ENCODE measurements at regions not wholly inside any gene's neighbourhood (a gene's known extent, or its start where the extent isn't known, plus 50 kb on each side); places are given as distances from the start of the nearest gene placed in this dataset.

DNA sequence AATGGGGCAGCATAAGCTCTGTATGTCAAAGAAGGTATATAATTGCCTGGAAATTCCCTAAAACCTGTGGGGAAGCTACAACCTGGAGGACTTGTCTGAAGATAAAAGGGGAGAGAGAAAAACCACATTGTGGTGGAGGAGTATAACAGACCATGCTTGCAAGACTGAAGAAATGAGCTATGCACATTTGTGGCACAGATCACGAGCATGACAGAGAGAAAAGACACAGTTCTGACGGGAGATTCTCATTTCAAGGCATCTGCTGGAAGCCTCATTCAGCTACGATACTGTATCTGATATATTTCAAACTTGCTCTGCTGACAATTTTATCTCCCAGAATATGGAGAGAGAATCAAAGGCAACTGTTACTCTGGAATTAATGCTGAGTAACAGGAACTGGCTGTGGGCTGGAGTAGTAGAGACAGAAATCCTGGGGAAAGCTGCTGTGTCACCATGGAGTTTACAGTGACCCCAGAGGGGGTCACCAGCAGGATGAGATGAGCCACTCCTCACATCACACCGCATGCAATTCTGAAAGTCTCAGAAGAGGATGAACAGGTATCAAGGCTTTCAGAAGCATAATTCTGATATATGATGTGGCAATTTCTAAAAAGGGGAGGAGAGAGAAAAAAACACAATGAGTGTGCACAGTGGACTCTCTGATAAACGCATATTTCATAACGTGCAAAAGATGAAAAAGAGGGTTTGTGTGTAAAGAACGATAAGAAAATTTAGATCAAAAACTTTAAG is 528.8 kb downstream of the IRX1 start:
- no peak for DNase-seq (ENCODE audit: low read depth)

- no peak for DNase-seq (ENCODE audit: low read depth)
These were observed 533.4 kb downstream of the IRX1 start for GRCh38 chr5:4128994-4129393.

DNA sequence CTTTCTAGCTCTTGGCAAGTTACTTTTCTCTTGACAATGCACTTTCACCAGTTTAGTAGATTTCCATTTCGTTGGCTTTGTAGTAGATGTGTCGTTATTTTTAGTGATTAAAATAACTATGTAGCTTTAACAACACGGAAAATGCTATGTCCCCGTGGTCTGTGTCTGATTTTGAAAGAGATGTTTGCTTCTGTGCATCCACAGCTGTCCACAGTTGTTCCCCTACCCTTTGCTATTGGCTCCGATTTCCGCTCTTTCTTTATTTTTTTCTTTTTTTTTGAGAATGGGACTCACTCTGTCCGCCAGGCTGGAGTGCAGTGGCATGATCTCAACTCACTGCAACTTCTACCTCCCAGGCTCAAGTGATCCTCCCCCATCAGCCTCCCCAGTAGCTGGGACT is 533.9 kb downstream of the IRX1 start:
- DNase-seq (ENCODE audit: low read depth) = no peak

DNA sequence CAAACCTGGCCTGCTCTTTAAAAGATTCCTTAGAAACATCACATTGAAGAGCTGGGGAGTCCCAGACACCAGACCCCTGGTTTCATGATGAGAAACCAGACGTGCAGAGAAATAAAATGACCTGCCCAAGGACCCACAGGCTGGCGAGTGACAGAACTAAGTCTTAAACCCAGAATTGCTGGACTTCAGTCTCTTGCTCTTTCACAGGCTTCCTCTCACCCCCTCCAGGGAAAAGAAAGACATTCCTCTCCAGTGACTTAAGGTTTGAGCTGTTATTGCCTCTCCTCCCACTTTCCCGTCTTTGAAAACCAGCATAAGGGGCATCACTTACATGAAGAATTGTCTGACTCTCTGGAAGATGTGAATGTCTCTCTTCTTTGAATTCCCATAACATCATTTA is 535.2 kb downstream of the IRX1 start:
- DNase-seq (ENCODE audit: low read depth) = no peak

DNA sequence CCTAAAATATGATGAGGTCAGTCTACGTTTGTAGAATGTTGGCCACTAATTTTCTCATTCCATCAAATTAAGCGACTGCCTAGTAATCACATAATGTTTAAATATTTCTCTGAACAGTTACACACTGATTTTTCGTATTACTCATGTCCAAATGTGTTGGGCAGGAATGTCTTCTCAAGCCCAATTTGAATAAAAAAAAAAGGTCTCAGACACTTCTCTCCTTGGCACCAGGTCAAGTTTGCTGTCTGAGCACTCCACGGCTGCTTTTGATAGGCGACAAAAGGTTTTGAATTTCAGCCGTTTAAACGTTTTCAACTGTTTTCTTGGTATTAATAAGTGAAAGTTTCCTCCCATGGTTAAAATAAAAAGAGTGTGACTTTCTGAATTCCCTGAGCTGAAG is 542.1 kb downstream of the IRX1 start:
- no peak for DNase-seq (ENCODE audit: low read depth)

- DNase-seq (ENCODE audit: low read depth) = no peak
These were observed 547.2 kb downstream of the IRX1 start for GRCh38 chr5:4142842-4143241.

- no peak for DNase-seq (ENCODE audit: low read depth)
These were observed 548.9 kb downstream of the IRX1 start for GRCh38 chr5:4144411-4145007.

- no peak for DNase-seq (ENCODE audit: low read depth)
These were observed 549.9 kb downstream of the IRX1 start for GRCh38 chr5:4145511-4145910.

- DNase-seq (ENCODE audit: low read depth) = no peak
These were observed 552.4 kb downstream of the IRX1 start for GRCh38 chr5:4148009-4148408.

DNA sequence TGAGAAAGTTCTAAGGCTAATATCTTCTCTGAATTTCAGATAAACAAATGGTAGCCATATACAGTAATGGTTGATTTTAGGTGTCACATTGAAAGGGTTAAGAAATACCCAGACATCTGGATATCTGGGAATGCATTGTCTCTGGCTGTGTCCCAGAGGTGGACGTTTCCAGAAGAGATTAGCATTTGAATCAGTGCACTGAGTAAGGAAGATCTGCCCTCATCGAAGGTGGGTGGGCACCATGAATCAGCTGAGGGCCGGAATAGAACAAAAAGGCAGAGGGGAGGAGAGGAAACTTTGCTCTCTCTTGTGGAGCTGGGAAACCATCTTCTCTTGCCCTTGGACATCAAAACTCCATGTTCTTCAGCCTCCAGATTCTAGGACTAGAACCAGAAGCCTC is 554.4 kb downstream of the IRX1 start:
- no peak for DNase-seq (ENCODE audit: low read depth)

DNA sequence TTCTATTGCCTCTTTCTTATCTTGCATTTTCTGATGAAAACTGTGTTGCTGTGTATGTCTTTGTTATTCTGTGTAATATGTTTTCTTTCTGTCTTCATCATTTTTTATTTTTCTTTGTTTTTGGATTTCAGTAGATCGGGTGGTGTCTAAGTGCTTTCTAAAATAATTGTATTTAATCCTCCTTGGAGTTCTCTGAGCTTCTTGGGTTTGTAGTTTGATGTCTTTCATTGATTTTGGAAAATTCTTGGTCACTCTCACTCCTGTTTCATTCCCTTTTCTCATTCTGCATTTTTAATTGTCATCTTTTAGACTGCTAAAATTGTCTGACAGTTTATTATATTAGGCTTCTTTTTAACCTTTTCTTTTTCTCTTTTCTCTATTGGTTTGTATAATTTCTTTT is 560.5 kb downstream of the IRX1 start:
- no peak for DNase-seq (ENCODE audit: low read depth)

DNA sequence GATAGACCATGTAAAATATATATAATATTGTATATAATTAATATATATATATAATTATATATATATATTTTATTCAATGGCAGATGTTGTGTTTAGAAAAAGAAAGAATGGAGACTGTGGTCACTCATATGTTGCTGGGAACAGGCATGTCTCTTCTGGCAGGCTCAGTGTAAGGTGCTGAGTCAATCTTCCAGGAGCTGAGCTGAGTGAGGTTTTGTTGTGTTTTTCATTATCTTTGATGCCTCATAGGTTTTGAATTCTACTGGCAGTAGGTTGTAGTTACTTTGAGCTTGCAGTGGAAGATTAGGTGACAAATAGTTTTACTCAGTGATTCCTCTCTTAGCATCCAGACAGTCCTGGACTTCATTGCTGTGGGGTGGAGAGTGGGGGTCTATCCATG is 561.3 kb downstream of the IRX1 start:
- DNase-seq (ENCODE audit: low read depth) = no peak

- no peak for DNase-seq (ENCODE audit: low read depth)
These were observed 563.3 kb downstream of the IRX1 start for GRCh38 chr5:4158750-4159447.

- no peak for DNase-seq (ENCODE audit: low read depth)
These were observed 564.0 kb downstream of the IRX1 start for GRCh38 chr5:4159681-4160080.

- no peak for DNase-seq (ENCODE audit: low read depth)
These were observed 568.5 kb downstream of the IRX1 start for GRCh38 chr5:4164167-4164566.

DNA sequence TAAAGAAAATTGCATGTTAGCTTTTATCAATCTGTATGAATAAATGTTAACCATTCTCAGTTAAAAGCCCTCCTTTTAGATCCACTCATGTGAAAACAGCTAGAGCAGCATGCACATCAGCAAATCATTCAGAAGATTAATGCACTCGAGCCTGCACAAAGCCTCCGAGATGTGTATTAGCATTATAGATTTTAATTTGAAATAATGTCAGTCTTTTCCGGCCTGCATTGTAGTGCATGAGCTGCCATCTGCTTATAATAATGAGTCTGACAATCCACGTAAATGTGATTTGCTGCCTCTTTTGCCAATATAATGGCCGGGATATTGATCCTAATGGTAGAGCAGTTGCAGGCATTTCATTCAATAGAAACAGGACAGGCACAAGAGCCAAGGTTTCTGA is 585.1 kb downstream of the IRX1 start:
- no peak for DNase-seq (ENCODE audit: low read depth)

DNA sequence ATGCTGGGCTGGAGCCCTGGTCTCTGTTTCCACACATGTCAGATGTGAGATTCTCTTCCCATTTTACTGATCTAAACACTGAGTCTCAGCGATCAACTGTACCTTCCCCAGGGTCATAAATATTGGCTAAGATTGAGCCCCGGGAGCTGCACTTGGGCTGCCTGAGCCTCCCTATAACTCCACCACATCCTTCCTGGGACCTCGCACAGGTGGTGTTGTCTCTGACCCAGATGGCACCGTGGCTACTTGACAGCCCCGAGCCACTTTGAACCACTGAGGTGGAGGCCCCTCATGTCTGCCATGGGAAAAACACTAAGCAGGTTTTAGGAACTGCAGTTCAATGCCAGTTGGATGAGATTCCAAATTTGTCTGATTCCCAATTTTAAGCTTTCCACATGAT is 586.5 kb downstream of the IRX1 start:
- DNase-seq (ENCODE audit: low read depth) = no peak

DNA sequence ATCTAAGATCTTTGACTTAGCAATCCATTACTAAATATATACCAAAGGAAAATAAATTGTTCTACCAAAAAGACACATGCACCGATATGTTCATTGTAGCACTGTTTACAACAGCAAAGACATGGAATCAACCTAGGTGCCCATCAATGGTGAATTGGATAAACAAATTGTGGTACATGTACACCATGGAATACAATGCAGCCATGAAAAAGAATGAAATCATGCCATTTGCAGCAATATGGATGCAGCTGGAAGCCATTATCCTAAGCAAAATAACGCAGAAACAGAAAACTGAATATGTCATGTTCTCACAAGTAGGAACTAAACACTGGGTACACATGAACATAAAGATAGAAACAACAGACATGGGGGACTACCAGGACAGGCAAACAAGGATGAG is 589.5 kb downstream of the IRX1 start:
- no peak for DNase-seq (ENCODE audit: low read depth)

DNA sequence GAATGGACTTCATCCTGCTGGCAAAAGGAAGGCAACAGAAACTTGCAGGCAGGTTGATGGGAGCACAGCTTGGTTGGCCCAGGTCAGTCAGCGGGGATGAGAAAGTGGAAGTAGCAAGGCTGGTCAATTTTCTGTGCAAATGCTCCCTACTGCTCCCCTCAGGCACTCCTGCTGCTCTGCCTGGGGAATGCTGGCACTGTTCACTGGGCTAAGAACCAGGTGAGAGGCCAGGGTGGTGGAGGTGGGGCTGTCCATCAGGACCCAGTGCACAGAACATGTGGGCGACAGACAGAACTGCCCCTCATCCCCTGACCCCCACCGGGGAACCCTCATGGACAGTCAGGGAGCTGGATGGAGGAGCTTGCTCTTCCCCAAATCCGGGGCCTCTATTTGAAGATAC is 593.1 kb downstream of the IRX1 start:
- DNase-seq (ENCODE audit: low read depth) = no peak

GRCh38 chr5:4189317-4189716 is 593.7 kb downstream of the IRX1 start:
- DNase-seq (ENCODE audit: low read depth) = no peak

GRCh38 chr5:4191041-4191440 is 595.4 kb downstream of the IRX1 start:
- no peak for DNase-seq (ENCODE audit: low read depth)

GRCh38 chr5:4191703-4192102 is 596.1 kb downstream of the IRX1 start:
- no peak for DNase-seq (ENCODE audit: low read depth)

DNA sequence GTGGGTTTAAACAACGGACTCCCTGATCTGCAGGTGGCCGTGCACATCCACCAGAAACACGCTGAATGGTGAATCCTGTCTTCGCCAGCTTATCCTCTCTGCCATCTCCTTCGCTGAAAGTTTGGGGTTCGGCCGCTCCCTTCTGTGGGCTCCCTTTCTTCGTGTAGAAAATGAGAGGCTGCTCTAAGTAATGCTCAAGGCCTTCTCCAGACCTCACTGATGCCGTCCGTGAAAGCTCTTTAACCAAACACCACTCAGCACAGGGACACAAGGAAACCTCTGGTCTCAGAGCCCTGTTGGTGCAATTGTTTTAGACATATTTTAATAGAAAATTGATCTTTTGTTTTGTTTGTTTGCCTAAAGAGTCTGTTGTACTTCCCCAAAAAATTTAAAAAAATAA is 596.5 kb downstream of the IRX1 start:
- DNase-seq (ENCODE audit: low read depth) = no peak

DNA sequence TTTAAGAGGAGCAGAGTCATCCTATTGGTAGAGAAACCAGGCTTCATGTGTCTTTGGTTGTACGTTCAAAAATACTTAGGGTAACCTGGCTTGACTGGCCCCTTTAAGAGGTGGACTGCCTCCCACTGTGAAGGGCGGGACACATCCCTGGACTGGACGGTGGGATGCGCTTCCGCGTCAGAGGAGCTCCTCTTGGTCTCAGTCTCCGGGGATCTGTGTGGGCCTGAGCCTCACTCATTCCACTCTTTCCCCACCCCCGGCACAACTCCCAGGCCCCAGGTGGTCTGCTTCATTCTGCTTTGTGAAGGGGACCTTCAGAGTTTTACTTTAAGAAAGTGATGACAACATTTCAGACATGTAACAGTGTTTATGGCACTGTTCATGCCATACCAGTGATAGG is 601.1 kb downstream of the IRX1 start:
- no peak for DNase-seq (ENCODE audit: low read depth)
